Endothelial cell of umbilical vein (primary cell): ENCODE measurements at regions not wholly inside any gene's neighbourhood (a gene's known extent, or its start where the extent isn't known, plus 50 kb on each side); places are given as distances from the start of the nearest gene placed in this dataset.

Experiments
- BruUV-seq: library from RNA; stranded (reverse); fragments of 400-500 nt; replicated peaks from 2 replicates; lab custom pipeline; 2021; lab: Mats Ljungman, UMichigan
- CTCF ChIA-PET: fragments of 300-600, 350-600 bp; sonication (Branson Sonifier 250); formaldehyde crosslinking; loops from one replicate; lab custom pipeline; 2021; ENCODE audit warnings: antibody characterized with exemption, inconsistent platforms; lab: Charles Lee
- POLR2A ChIA-PET: fragments of 300-600, 350-600 bp; sonication (Branson Sonifier 250); formaldehyde crosslinking; loops from one replicate; lab custom pipeline; 2021; ENCODE audit warnings: antibody characterized with exemption, inconsistent platforms; lab: Charles Lee
- DNase-seq: peaks from one replicate; pipeline ENCODE4 v3.0.0-alpha.2; 2011; ENCODE audit warnings: low read depth, low spot score
- FAIRE-seq: peaks from 2 replicates; lab custom pipeline; 2011; peaks lifted over from hg19 to GRCh38; lab: Jason Lieb, UNC
- H2AFZ ChIP-seq: 2 replicates; pipeline ENCODE4 v1.6.0; 2012; ENCODE audit warnings: low read depth, low read length, control low read depth, inconsistent platforms
- H3K27ac ChIP-seq: 2 replicates; pipeline ENCODE4 v1.5.1; 2011; ENCODE audit warnings: low read depth, mild to moderate bottlenecking, control low read depth, low read length, moderate library complexity; ENCODE audit not compliant: insufficient read depth
- H3K27me3 ChIP-seq, 2 experiments: 2 replicates each; pipeline versions ENCODE4 v1.6.0 to v1.6.1; 2011; ENCODE audit warnings: low read length in 2 of 2, mixed read lengths in 1 of 2; ENCODE audit not compliant: control insufficient read depth in 2 of 2, insufficient read depth in 2 of 2
- H3K36me3 ChIP-seq, 2 experiments: 2 replicates in 1 of 2; 3 replicates in 1 of 2; pipeline ENCODE4 v1.5.1; 2011; ENCODE audit warnings: low read length in 2 of 2, mild to moderate bottlenecking in 1 of 2, moderate library complexity in 1 of 2; ENCODE audit not compliant: control insufficient read depth in 2 of 2, insufficient read depth in 2 of 2; ENCODE audit errors: extremely low read depth in 1 of 2
- H3K4me1 ChIP-seq: 3 replicates; pipeline ENCODE4 v1.5.1; 2011; ENCODE audit warnings: mild to moderate bottlenecking, low read length; ENCODE audit not compliant: control insufficient read depth, insufficient read depth; ENCODE audit errors: extremely low read depth
- H3K4me2 ChIP-seq: 2 replicates; pipeline ENCODE4 v1.6.1; 2011; ENCODE audit warnings: low read length, control low read depth, mixed read lengths; ENCODE audit not compliant: insufficient read depth
- H3K4me3 ChIP-seq, 3 experiments: fragments of 200-600 bp in 1 of 3; sonication (generic), shearing (Covaris generic) in 1 of 3; replicated peaks in 1 of 3; 2 replicates each; pipeline ENCODE4 v1.5.1; 2011 to 2016; ENCODE audit warnings: control low read depth in 3 of 3, low read length in 3 of 3, mild to moderate bottlenecking in 2 of 3, inconsistent platforms in 1 of 3, low read depth in 1 of 3, moderate library complexity in 1 of 3; ENCODE audit not compliant: insufficient read depth in 1 of 3
- H3K79me2 ChIP-seq: 2 replicates; pipeline ENCODE4 v1.6.0; 2012; ENCODE audit warnings: low read length, inconsistent platforms; ENCODE audit not compliant: control insufficient read depth, insufficient read depth
- H3K9ac ChIP-seq: replicated peaks from 2 replicates; pipeline ENCODE3; 2011; ENCODE audit warnings: low read length, control low read depth; ENCODE audit not compliant: insufficient read depth; ENCODE audit errors: extremely low read depth
- H3K9me1 ChIP-seq: replicated peaks from 3 replicates; pipeline ENCODE4 v1.6.0; 2011; ENCODE audit warnings: mild to moderate bottlenecking, low read length; ENCODE audit not compliant: control insufficient read depth, insufficient read depth; ENCODE audit errors: extremely low read depth
- H3K9me3 ChIP-seq: replicated peaks from 2 replicates; pipeline ENCODE4 v1.5.1; 2012; ENCODE audit warnings: low read length, inconsistent platforms; ENCODE audit not compliant: control insufficient read depth, insufficient read depth
- H4K20me1 ChIP-seq: replicated peaks from 2 replicates; pipeline ENCODE3; 2011; ENCODE audit warnings: mild to moderate bottlenecking, low read length; ENCODE audit not compliant: control insufficient read depth, insufficient read depth; ENCODE audit errors: extremely low read depth
- EZH2 ChIP-seq: IDR thresholded peaks from 2 replicates; pipeline ENCODE4 v1.6.1; 2012; ENCODE audit warnings: borderline replicate concordance, low read depth, mild to moderate bottlenecking, moderate library complexity, low read length, inconsistent platforms; ENCODE audit not compliant: severe bottlenecking
- FOS ChIP-seq: IDR thresholded peaks from 2 replicates; pipeline ENCODE4 v1.6.1; 2011; ENCODE audit warnings: mild to moderate bottlenecking, low read length, moderate library complexity, borderline replicate concordance; ENCODE audit not compliant: insufficient read depth
- GATA2 ChIP-seq: IDR thresholded peaks from 2 replicates; pipeline ENCODE4 v1.7.0; 2011; ENCODE audit warnings: low read depth, mild to moderate bottlenecking, moderate library complexity, mixed read lengths, low read length; ENCODE audit not compliant: insufficient read length, insufficient read depth
- JUN ChIP-seq: IDR thresholded peaks from 2 replicates; pipeline ENCODE4 v1.6.1; 2011; ENCODE audit warnings: borderline replicate concordance, low read depth; ENCODE audit not compliant: insufficient read length, insufficient read depth
- MYC ChIP-seq: IDR thresholded peaks from one replicate; pipeline ENCODE4 v1.6.1; 2011; ENCODE audit warnings: mild to moderate bottlenecking, low read depth, low read length
- POLR2A ChIP-seq: IDR thresholded peaks from 2 replicates; pipeline ENCODE4 v1.6.1; 2012; ENCODE audit warnings: low read depth, mild to moderate bottlenecking, control low read depth, low read length
- POLR2AphosphoS5 ChIP-seq: IDR thresholded peaks from 2 replicates; pipeline ENCODE4 v1.6.1; 2012; ENCODE audit warnings: low read depth, mild to moderate bottlenecking, control low read depth, low read length, moderate library complexity; ENCODE audit not compliant: insufficient read depth
- dilution Hi-C: fragments of 300-500 bp; cut with MboI; formaldehyde crosslinking; loops from one replicate; pipeline ENCODE4 v1.15.0; 2019; ENCODE audit warnings: low sequenced_read_pairs; ENCODE audit not compliant: extremely low pct_ligation_motif_present
- intact Hi-C: fragments of 100-400 bp; cut with micrococcal nuclease; formaldehyde crosslinking; loops from one replicate; pipeline ENCODE4 v1.10.0; 2022
- TF ChIP-seq, protein P1 (sequence below), 2 donors: IDR thresholded peaks; 1 replicate in 1 of 2; 2 replicates in 1 of 2; pipeline ENCODE4 v1.5.1; 2011; ENCODE audit warnings: low read length in 2 of 2, mild to moderate bottlenecking in 2 of 2, moderate library complexity in 2 of 2, control low read depth in 1 of 2, inconsistent platforms in 1 of 2, low read depth in 1 of 2; ENCODE audit not compliant: insufficient read depth in 1 of 2; ENCODE audit errors: extremely low read depth in 1 of 2
- TF ChIP-seq, protein P2 (sequence below): IDR thresholded peaks from 2 replicates; pipeline ENCODE4 v1.6.1; 2011; ENCODE audit not compliant: insufficient read depth, insufficient read length

DNA sequence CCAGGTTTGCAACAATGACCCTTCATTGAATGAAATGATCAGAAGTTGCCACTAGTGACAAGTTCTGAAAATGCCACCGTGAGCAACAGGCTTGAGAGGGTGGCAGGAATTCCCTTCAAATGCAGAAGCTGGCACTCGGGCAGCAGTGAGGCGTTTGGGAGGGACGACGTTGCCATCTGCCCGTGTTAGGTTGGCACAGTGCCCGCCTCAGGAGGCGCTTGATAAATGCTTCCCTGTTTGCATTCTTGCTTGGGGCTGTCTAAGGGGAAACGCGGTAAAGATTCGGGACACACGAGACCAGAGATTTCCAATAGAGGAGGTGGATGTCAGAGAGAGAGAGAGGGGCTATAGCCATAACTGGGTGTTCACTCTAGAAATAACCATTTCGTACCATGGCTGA, 101.9 kb downstream of the TEX29 start:
- POLR2A ChIA-PET, result no interaction called here
- H3K9me1 ChIP-seq, result no peaks in the 10 kb centered on the region
- no peaks in the 10 kb centered on the region for H3K4me1 ChIP-seq
- no peaks in the 10 kb centered on the region for H3K9me3 ChIP-seq
- FAIRE-seq (no peak), DNase-seq (no peak)
- CTCF ChIA-PET, result no interaction called here
- H3K27me3 ChIP-seq, result no peaks in the 10 kb centered on the region
- dilution Hi-C loops, result no loop called here
- no peaks in the 10 kb centered on the region for H3K36me3 ChIP-seq
- H3K79me2 ChIP-seq, result no peaks in the 10 kb centered on the region
- H2AFZ ChIP-seq, result no peak overlapping the region
- no peaks in the 10 kb centered on the region for H4K20me1 ChIP-seq
- H3K4me2 ChIP-seq, result no peak overlapping the region
- BruUV-seq, result no TSS peak
- intact Hi-C loops, result no loop called here
- H3K4me3 ChIP-seq, result no peak overlapping the region
- H3K27ac ChIP-seq, result no peak overlapping the region
- TF ChIP-seq MYC, result no peak
- TF ChIP-seq EZH2, result no peak
- TF ChIP-seq JUN, result no peak
- no peak for TF ChIP-seq FOS
- no peak for TF ChIP-seq GATA2
- no peak for TF ChIP-seq POLR2AphosphoS5
- TF ChIP-seq, protein P1, sequence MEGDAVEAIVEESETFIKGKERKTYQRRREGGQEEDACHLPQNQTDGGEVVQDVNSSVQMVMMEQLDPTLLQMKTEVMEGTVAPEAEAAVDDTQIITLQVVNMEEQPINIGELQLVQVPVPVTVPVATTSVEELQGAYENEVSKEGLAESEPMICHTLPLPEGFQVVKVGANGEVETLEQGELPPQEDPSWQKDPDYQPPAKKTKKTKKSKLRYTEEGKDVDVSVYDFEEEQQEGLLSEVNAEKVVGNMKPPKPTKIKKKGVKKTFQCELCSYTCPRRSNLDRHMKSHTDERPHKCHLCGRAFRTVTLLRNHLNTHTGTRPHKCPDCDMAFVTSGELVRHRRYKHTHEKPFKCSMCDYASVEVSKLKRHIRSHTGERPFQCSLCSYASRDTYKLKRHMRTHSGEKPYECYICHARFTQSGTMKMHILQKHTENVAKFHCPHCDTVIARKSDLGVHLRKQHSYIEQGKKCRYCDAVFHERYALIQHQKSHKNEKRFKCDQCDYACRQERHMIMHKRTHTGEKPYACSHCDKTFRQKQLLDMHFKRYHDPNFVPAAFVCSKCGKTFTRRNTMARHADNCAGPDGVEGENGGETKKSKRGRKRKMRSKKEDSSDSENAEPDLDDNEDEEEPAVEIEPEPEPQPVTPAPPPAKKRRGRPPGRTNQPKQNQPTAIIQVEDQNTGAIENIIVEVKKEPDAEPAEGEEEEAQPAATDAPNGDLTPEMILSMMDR (IDR thresholded peaks at IDR 0.05; ENCODE audit: extremely low read depth in 1 of 2, insufficient read depth in 1 of 2, low read depth in 1 of 2, low read length in 2 of 2), result no peak
- TF ChIP-seq, protein P2, sequence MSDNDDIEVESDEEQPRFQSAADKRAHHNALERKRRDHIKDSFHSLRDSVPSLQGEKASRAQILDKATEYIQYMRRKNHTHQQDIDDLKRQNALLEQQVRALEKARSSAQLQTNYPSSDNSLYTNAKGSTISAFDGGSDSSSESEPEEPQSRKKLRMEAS, result no peak
- no peak for TF ChIP-seq POLR2A
- no peak overlapping the region for H3K9ac ChIP-seq
